ENCODE measurements at regions not wholly inside any gene's neighbourhood (a gene's known extent, or its start where the extent isn't known, plus 50 kb on each side); places are given as distances from the start of the nearest gene placed in this dataset.

GRCh38 chr4:165766018-165766417, 107.0 kb upstream of the TLL1 start:
- no peak overlapping the region for H3K4me3 ChIP-seq (ENCODE audit: low read depth, low read length)
- in situ Hi-C loops (cut with HindIII; ENCODE audit: low sequenced_read_pairs), result no loop called here
- TF ChIP-seq CTCF (IDR thresholded peaks at IDR 0.05; ENCODE audit: low read depth, low read length, missing control alignments), result no peak
- DNase-seq (ENCODE audit: low read depth), result no peak

GRCh38 chr4:165766976-165767375, 106.1 kb upstream of the TLL1 start:
- H3K4me3 ChIP-seq (ENCODE audit: low read depth, low read length), result no peak overlapping the region
- in situ Hi-C loops (cut with HindIII; ENCODE audit: low sequenced_read_pairs), result no loop called here
- TF ChIP-seq CTCF (IDR thresholded peaks at IDR 0.05; ENCODE audit: low read depth, low read length, missing control alignments), result no peak
- DNase-seq (ENCODE audit: low read depth), result no peak

GRCh38 chr4:165767671-165768070, 105.4 kb upstream of the TLL1 start:
- in situ Hi-C loops (cut with HindIII; ENCODE audit: low sequenced_read_pairs), result no loop called here

GRCh38 chr4:165768281-165768680, 104.8 kb upstream of the TLL1 start:
- DNase-seq (ENCODE audit: low read depth), result no peak
- no peak overlapping the region for H3K4me3 ChIP-seq (ENCODE audit: low read depth, low read length)
- in situ Hi-C loops (cut with HindIII; ENCODE audit: low sequenced_read_pairs), result no loop called here
- no peak for TF ChIP-seq CTCF (IDR thresholded peaks at IDR 0.05; ENCODE audit: low read depth, low read length, missing control alignments)

More at GRCh38 chr4:165767671-165768070, 105.4 kb upstream of the TLL1 start:
- H3K4me3 ChIP-seq (ENCODE audit: low read depth, low read length), result no peak overlapping the region
- TF ChIP-seq CTCF (IDR thresholded peaks at IDR 0.05; ENCODE audit: low read depth, low read length, missing control alignments), result no peak
- no peak for DNase-seq (ENCODE audit: low read depth)

GRCh38 chr4:165774326-165774725, 98.7 kb upstream of the TLL1 start:
- no peak overlapping the region for H3K4me3 ChIP-seq (ENCODE audit: low read depth, low read length)
- DNase-seq (ENCODE audit: low read depth), result no peak
- in situ Hi-C loops (cut with HindIII; ENCODE audit: low sequenced_read_pairs), result no loop called here
- TF ChIP-seq CTCF (IDR thresholded peaks at IDR 0.05; ENCODE audit: low read depth, low read length, missing control alignments), result no peak

- no peak for TF ChIP-seq CTCF (IDR thresholded peaks at IDR 0.05; ENCODE audit: low read depth, low read length, missing control alignments)
- no peak overlapping the region for H3K4me3 ChIP-seq (ENCODE audit: low read depth, low read length)
- in situ Hi-C loops (cut with HindIII; ENCODE audit: low sequenced_read_pairs), result no loop called here
- DNase-seq (ENCODE audit: low read depth), result no peak
Observed at GRCh38 chr4:165779950-165780670, 92.9 kb upstream of the TLL1 start.
